NCI-H526 treated with DMSO at 0.1 percent for 48 hours (cell line): ENCODE measurements at regions not wholly inside any gene's neighbourhood (a gene's known extent, or its start where the extent isn't known, plus 50 kb on each side); places are given as distances from the start of the nearest gene placed in this dataset.

Experiments
- DNase-seq: peaks from one replicate; lab custom pipeline; 2025; lab: John Stamatoyannopoulos, UW

DNA sequence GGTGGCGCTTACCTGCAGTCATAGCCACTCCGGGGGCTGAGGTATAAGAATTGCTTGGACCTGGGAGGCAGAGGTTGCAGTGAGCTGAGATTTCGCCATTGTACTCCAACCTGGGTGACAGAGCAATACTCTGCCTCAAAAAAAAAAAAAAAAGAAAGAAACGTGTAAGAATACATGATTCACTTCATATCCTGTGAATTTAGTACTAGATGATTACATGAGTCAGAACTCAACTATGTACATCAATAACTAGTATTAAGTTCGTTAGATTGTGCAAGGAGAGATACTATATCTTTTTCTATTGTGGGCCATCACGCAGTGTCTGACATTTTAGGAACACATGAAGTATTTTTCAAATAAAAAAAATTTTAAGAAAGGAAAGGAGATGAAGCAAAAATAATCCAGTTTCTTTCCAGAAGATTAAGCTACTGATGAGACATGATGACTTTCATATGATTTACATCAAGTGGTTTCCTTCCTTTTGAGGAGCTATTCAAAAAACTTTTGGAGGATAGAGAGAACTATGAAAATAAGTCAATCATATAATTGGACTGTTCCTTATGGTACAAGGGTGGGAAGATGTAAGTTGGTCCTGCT is 64.7 kb upstream of the EXOC1L start:
- DNase-seq: no peak

DNA sequence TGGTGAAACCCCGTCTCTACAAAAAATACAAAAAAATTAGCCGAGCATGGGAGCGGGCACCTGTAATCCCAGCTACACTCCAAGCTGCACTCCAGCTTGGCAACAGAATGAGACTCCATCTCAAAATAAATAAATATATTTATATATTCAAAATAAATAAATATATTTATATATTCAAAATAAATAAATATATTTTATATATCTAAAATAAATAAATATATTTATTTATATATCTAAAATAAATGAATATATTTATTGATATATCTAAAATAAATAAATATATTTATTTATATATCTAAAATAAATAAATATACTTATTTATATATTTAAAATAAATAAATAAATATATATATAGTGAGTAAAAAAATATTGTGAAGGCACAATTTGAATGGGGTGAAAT is 63.4 kb upstream of the EXOC1L start:
- DNase-seq: no peak

DNA sequence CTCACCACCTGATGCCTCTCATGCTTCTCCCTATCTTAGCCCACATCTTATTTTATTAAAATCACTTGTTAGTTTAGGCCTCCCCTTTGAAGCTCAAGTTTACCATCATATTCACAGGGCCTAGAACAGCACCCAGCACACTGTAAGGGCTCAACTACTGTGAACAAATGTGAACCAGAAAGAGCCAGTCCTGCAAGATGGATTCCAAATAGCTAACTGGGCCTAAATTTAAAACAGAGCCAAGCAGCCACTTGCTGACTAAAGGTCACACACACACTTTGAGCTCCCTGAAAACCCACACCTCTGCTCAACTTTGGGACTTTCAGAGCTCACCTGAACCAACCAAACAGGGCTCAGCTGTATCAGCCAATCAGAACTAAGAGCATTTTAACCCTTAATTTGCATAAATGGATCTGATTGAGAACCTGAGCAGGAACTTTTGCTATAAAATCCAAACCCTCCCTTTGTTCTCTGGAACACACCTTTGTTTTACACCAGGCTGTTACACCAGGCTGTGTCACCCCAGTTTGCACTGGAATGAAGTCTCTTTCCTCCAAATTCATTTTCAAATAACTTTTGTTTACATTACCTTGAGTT is 62.1 kb upstream of the EXOC1L start:
- no peak for DNase-seq

DNA sequence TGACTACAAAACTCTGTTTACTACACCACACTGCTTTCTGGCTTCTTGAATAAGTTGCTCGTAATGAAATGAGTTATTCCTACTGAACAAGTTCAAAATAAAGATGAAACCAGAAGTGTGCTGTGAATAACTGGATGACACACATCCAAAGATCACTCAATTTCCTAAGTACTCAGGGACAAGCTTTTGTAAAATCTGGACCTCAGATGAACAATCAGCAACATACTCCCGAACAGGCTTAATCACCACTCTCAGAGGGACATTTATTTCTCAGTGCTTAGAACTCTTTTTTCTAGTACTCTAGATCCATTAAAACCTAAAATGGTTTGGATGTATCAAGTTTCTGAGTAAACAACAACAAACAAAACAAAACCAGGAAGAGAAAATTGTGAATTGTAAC is 61.5 kb upstream of the EXOC1L start:
- no peak for DNase-seq

DNA sequence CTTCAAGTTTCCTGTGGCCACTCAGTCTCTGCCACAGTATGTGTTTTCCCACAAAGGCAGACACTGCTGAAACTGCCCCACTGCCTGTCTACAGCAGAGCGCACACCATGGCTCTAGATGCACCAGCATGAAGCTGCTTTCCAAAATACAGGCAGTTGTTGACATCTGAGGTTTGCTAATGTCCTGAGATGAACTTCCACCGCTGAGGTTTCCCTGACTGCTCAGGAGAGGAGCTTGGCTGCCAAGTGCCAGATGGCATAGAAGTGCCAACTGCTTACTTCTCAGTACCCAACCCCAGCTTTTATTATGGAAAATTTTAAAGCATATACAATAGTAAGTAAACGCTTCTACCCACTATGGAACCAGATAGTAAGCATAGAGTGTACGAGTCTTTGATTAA is 61.0 kb upstream of the EXOC1L start:
- DNase-seq: no peak

DNA sequence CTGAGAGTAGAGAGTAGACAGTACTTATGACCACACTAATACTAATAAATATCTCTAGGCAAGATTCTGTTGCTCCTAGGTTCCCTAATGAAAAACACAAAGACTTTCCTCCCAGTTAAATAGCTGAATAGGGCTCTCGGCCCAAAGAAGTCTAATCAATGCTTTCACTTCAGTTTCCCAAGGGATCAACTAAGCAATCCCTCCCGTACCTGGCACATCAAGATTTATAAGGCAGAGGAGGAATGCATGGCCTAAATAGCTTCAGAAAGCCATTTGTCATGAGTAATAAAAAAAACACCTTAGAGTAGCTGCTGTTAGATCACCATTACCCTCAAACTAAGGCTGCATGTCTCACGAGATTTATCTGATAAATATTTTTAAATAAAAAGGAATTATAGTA is 56.8 kb upstream of the EXOC1L start:
- DNase-seq: no peak

DNA sequence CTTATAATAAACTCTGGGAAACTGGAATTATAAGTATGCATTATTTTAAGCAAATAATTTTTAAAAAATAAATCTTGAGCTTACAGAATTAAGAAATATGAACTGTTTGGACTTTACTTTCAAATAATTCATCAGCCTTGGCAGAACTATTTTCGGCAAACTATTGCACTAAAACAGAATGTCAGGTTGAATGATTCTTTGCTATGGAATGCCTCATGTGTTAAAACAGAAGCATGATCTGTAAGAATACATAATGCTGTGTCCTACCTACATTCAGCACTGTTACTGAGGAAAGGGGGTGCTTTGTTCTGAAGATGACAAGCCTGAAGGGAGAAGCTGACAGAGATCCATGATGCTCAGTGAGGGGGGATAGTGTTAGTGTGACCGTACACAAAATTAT is 55.6 kb upstream of the EXOC1L start:
- no peak for DNase-seq

DNA sequence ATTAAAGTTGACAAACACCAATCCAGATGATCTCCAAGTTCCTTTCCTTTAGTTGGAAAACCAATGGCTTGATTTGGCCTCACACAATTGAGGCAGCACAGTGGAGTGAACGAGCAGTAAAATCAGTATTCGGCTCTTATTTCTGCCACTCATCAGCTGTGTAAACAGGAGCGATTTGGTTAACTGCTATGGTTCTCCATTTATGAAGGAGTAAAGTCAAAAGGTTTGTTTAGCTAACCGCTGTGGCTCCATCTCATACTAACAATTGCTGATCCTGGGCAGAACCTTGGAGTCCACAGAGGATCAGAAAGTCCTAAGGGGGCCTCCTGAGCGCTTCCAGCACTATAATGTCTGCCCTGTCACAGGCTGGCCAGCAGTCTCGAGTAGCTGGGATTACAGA is 54.5 kb upstream of the EXOC1L start:
- DNase-seq: peak; percentile 59

DNA sequence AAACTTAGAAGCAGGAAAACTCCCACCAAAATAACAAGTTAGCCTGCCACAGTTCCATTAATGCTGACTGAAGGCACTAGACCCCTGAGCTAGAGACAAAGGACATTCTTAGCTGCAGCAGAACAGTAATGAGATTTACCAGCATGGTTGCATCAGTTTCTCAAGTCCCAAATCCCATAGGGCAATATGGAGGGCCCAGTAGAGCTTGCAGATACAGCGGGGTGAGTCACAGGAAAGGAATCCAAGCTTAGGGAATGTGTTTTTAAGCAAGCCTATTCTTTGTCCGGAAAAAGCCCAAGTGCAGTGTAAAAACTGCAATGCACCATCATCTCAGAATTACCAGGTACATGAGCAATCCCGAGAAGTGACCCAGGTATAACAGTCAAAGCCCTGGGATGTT is 51.3 kb upstream of the EXOC1L start:
- DNase-seq: no peak
